ENCODE measurements at regions not wholly inside any gene's neighbourhood (a gene's known extent, or its start where the extent isn't known, plus 50 kb on each side); places are given as distances from the start of the nearest gene placed in this dataset.
A peak's percentile ranks its signal among the peaks of the same experiment; 100 is the strongest.

- peak; percentile 94 for TF ChIP-seq ZNF592 (IDR thresholded peaks at IDR 0.05)
- TF ChIP-seq CCAR2 (IDR thresholded peaks at IDR 0.05; ENCODE audit: low read depth, low read length): no peak
- TF ChIP-seq MNT (conservative IDR thresholded peaks at IDR 0.05): peak; percentile 64 to 80
- TF ChIP-seq TEAD4 (IDR thresholded peaks at IDR 0.05; ENCODE audit: low read length): peak; percentile 52; the same call in 1 of the 2 replicates
- no peak for TF ChIP-seq TEAD4 (CRISPR knock-in tag; IDR thresholded peaks at IDR 0.05; ENCODE audit: borderline replicate concordance)
- no peak for TF ChIP-seq ZNF324 (CRISPR knock-in tag; IDR thresholded peaks at IDR 0.05)
- TF ChIP-seq SP1 (CRISPR knock-in tag; IDR thresholded peaks at IDR 0.05): peak; percentile 71
- TF ChIP-seq TAF9B (IDR thresholded peaks at IDR 0.05; ENCODE audit: partially characterized antibody): peak; percentile 59
- no peak for TF ChIP-seq ZNF398 (CRISPR knock-in tag; IDR thresholded peaks at IDR 0.05)
- TF ChIP-seq SMC3 (conservative IDR thresholded peaks at IDR 0.05; ENCODE audit: insufficient read depth, low read depth, low read length): 0 out of 2 replicates have a peak, but pooled peaks have one; percentile 9
- TF ChIP-seq ZNF121 (CRISPR knock-in tag; conservative IDR thresholded peaks at IDR 0.05): peak; percentile 1; the same call in 1 of the 2 replicates
- TF ChIP-seq E2F6 (IDR thresholded peaks at IDR 0.05; ENCODE audit: borderline replicate concordance in 1 of 2, extremely low read depth in 1 of 2, insufficient read depth in 1 of 2, insufficient read length in 1 of 2, low read depth in 1 of 2, low read length in 1 of 2, poor library complexity in 1 of 2, severe bottlenecking in 1 of 2): peak; percentile 70 to 83
- TF ChIP-seq ZNF24 (IDR thresholded peaks at IDR 0.05): peak; percentile 21; the same call in 1 of the 2 replicates
- peak; percentile 38 to 58; a peak in 3 of 4 replicates for TF ChIP-seq RAD21 (CRISPR knock-in tag; conservative IDR thresholded peaks at IDR 0.05 in 1 of 2, IDR thresholded peaks at IDR 0.05 in 1 of 2)
- TF ChIP-seq TAF15 (IDR thresholded peaks at IDR 0.05; ENCODE audit: low read depth, low read length): no peak
- peak; percentile 97 for TF ChIP-seq ZNF12 (CRISPR knock-in tag; IDR thresholded peaks at IDR 0.05)
- peak; percentile 40 for TF ChIP-seq SOX6 (IDR thresholded peaks at IDR 0.05)
- no peak for TF ChIP-seq ZBTB34 (CRISPR knock-in tag; IDR thresholded peaks at IDR 0.05)
Observed at GRCh38 chr9:87792831-87793288, 66.9 kb downstream of the CTSL start (continued).
